ENCODE measurements at regions not wholly inside any gene's neighbourhood (a gene's known extent, or its start where the extent isn't known, plus 50 kb on each side); places are given as distances from the start of the nearest gene placed in this dataset.

DNA sequence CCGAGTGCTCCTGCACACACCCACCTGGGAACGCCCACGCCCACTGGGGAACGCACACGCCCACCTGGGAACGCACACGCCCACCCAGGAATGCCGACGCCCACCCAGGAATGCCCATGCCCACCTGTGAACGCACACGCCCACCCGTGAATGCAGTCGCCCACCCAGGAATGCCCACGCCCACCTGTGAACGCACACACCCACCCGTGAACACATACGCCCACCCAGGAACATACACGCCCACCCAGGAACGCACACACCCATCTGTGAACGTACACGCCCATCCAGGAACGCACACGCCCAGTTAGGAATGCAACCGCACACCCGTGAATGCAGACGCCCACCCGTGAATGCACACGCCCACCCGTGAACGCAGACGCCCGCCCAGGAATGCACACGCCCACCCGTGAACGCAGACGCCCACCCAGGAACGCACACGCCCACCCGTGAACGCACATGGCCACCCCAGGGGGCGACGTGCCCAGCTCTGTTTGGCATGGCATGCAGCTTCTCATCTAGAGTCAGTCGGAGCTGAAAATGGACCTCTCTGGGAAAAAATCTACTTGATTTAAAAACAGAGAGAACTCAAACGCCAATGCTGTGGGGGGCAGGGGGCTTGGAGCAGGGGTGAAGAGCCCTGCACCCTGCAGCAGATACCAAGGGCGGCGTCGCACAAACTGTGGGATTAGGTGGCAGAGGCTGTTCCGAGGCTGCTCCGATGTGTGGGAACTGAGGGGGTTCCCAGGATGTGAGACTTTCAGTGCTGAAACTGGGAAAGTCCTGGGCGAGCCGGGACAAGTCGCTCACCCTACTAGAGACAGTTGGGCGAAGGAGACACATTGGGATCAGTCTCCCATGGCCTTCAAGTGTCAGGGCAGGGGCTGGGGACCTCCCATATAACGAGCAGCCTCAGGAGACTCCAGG lies 83.3 kb downstream of the MYEOV start:
- FAIRE-seq (no peak), DNase-seq (ENCODE audit: low spot score in 2 of 2) (peak in 1 of 2 donors; percentile 44)

GRCh38 chr11:69377953-69378302 lies 84.0 kb downstream of the MYEOV start:
- FAIRE-seq (no peak), DNase-seq (ENCODE audit: low spot score in 2 of 2) (no peak)

DNA sequence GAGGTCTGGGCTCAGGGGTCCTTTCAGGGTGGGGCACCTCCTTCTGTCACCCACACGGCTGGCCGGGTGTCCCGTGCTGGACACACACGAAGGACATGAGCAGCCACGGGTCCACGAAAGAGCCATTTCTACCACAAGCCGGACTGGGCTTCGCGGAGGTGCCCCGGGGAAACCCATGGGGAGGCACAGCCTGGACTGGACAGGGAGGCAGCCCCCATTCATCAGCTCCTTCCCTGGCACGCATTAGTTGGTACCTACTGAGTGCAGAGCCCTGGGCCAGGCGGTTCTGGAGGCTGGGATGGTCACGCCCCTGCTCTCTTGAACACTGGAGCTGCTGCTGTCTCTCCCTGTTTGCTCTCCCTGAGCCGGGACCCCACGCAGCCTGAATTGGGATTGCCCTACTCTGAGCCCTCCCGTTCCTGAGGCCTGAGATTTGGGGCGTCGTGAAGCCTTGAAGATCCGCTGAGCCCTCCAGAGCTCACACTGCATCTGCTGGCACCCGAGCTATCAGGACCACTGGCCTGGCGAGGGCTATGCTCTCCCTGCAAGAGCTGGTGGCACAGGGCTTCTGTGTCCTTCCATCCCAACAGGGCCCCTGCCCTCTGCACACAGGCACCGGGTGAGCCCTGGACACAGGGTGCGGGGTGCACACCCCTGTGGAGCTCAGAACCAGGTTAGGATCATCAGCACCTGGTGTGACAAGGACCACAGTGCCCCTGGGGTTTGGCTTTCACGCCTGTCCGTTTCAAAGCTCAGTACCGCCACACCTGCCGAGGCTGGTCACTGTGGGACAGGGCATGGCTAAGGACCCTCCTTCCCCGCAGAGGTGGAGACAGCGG lies 84.6 kb downstream of the MYEOV start:
- DNase-seq (ENCODE audit: low spot score in 2 of 2) (no peak), FAIRE-seq (no peak)

DNA sequence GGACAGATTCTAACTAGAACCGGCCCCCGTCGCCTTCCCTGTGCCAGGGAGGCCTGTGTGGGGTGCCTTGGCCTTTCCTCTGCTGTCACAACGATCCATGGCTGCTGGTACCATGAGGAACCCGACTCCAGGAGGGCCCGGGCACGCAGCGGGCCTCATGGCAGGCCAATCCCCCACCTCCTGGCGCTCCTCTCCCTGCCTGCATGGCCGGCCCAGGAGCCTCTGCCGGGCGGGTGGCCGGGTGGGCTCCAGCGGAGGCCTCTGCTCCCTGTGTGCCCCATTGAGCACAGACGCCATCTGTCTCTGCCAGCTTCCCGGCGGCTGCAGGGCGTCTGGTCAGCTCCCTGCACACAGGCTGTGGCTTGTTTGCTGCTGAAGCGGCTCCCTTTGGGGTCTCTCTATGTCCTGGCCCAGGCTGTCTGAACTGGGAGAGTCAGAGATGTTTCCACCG lies 86.5 kb downstream of the MYEOV start:
- FAIRE-seq (no peak), DNase-seq (ENCODE audit: low spot score in 2 of 2) (no peak)

GRCh38 chr11:69380921-69381581 lies 87.1 kb downstream of the MYEOV start:
- no peak for FAIRE-seq
- DNase-seq (ENCODE audit: low spot score in 2 of 2): peak in 1 of 2 donors; percentile 45

GRCh38 chr11:69381681-69382130 lies 87.8 kb downstream of the MYEOV start:
- FAIRE-seq (no peak), DNase-seq (ENCODE audit: low spot score in 2 of 2) (no peak)

- DNase-seq (ENCODE audit: low spot score in 2 of 2) (no peak), FAIRE-seq (no peak)
Measured at GRCh38 chr11:69382131-69383128, 88.5 kb downstream of the MYEOV start.

- DNase-seq (ENCODE audit: low spot score in 2 of 2): no peak
- FAIRE-seq: no peak
Measured at GRCh38 chr11:69383372-69384250, 89.7 kb downstream of the MYEOV start.

- no peak for DNase-seq (ENCODE audit: low spot score in 2 of 2)
- no peak for FAIRE-seq
Measured at GRCh38 chr11:69384251-69385143, 90.5 kb downstream of the MYEOV start.

DNA sequence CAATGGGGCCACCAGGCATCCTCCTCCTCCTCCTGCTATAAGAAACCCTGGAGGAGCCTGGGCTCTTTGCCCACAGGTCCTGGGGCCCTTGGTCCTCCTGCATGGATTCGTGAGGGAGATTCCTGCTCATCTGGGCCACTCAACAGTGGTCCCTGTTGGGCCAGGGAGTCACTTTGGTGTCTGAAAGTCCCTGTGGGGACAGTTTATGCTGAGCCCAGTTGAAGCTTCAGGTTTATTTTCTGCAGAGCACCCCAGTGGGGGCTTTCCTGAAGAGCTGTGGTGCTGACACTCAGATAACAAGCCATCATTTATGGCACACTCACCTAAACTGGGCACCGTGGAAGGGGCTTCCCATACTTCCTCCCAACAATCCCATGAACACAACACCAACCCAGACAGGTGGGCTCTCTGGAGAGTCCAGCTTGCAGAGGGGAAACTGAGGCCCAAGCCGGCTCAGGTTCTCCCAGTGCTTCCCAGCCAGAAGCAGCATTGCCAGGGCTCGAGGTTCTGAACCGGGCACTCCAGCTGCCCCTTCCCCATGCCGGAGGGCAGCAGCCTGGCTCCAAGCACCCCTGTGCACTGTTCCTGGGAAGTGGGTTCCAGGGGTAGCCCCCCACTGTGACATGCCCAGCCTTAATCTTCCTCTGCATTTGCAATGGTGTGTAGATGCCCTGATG lies 91.3 kb downstream of the MYEOV start:
- FAIRE-seq (no peak), DNase-seq (ENCODE audit: low spot score in 2 of 2) (no peak)

- DNase-seq (ENCODE audit: low spot score in 2 of 2): no peak
- FAIRE-seq: no peak
Measured at GRCh38 chr11:69385832-69386427, 92.0 kb downstream of the MYEOV start.

- DNase-seq (ENCODE audit: low spot score in 2 of 2) (no peak), FAIRE-seq (no peak)
Measured at GRCh38 chr11:69386594-69387408, 92.8 kb downstream of the MYEOV start.

DNA sequence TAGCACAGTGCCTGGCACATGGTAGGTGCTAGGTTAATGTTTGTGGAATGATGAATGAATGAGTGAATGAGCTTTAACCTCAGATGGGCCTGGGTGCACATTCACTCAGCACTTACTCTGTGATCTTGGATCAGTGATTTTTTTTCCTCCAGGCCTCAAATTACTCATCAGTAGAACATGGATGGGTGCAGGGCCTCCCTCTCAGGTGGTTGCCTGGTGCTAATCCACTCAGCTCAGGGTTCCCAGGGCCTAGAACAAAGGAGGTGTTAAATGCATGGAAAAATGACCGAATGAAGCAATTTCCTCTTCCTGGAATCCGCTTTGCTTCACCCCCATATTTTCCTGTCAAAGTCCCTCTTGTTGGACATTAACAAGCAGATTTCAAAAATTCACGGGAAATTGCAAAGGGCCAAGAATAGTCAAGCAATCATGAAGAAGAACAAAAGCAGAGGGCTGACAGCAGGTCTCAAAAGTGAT lies 93.5 kb downstream of the MYEOV start:
- FAIRE-seq (no peak), DNase-seq (ENCODE audit: low spot score in 2 of 2) (no peak)

GRCh38 chr11:69388210-69388609 lies 93.3 kb upstream of the LINC01488 start:
- FAIRE-seq: no peak

DNA sequence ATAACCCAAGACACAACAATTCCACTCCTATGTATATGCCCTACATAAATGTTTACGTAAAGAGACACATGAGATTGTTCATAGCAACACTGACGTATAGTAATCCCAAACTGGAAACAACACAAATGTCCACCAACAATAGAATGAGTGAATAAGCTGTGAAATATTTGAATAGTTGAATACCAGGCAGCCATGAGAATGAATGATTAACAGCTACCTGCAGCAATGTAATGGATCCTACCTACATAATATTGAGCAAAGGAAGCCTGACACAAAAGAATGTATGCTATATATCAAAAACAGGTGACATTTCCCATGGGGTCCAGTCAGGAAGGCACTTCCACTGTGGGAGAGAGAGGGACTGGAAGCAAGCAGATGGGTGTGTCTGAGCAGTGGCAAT lies 92.8 kb upstream of the LINC01488 start:
- no peak for FAIRE-seq
- no peak for DNase-seq (ENCODE audit: low spot score in 2 of 2)

More at GRCh38 chr11:69388210-69388609, 93.3 kb upstream of the LINC01488 start:
- DNase-seq (ENCODE audit: low spot score in 2 of 2): no peak

- FAIRE-seq: no peak
Measured at GRCh38 chr11:69390561-69390960, 90.9 kb upstream of the LINC01488 start.

More at GRCh38 chr11:69390561-69390960, 90.9 kb upstream of the LINC01488 start:
- DNase-seq (ENCODE audit: low spot score in 2 of 2): no peak

Measured in frontal cortex (tissue), 3 donors.